GM12875 (cell line): ENCODE measurements at regions not wholly inside any gene's neighbourhood (a gene's known extent, or its start where the extent isn't known, plus 50 kb on each side); places are given as distances from the start of the nearest gene placed in this dataset.

Experiments
- H3K4me3 ChIP-seq: one replicate; pipeline ENCODE4 v1.5.1; 2011; ENCODE audit warnings: low read depth, low read length, control low read depth
- CTCF ChIP-seq: IDR thresholded peaks from 2 replicates; pipeline ENCODE4 v1.5.1; 2011; ENCODE audit warnings: low read depth, mild to moderate bottlenecking, control low read depth, inconsistent platforms, low read length, moderate library complexity, borderline replicate concordance; ENCODE audit not compliant: insufficient read depth

- H3K4me3 ChIP-seq = no peak overlapping the region
- TF ChIP-seq CTCF = no peak
These were observed 51.8 kb upstream of the DUSP5 start for GRCh38 chr10:110445871-110446270.

GRCh38 chr10:110446277-110446676, 51.4 kb upstream of the DUSP5 start:
- no peak for TF ChIP-seq CTCF

GRCh38 chr10:110446954-110447608, 50.6 kb upstream of the DUSP5 start:
- no peak overlapping the region for H3K4me3 ChIP-seq
- no peak for TF ChIP-seq CTCF

More at GRCh38 chr10:110446277-110446676, 51.4 kb upstream of the DUSP5 start:
- H3K4me3 ChIP-seq = no peak overlapping the region

- no peak for TF ChIP-seq CTCF
- H3K4me3 ChIP-seq = no peak overlapping the region
These were observed 49.8 kb upstream of the DUSP5 start for GRCh38 chr10:110447886-110448285.
